ENCODE measurements at regions not wholly inside any gene's neighbourhood (a gene's known extent, or its start where the extent isn't known, plus 50 kb on each side); places are given as distances from the start of the nearest gene placed in this dataset.
"Not testable (repeated sequence)": the region's sequence is repeated elsewhere in the genome, so short reads cannot be mapped to it uniquely, and the experiment has no call there.

GRCh38 chr3:165919284-165919683, 82.1 kb upstream of the BCHE start:
- BruUV-seq (replicated peaks): no TSS peak
- Histone ChIP-seq H3K9me3 (ENCODE audit: low read depth, low read length, poor library complexity, severe bottlenecking) (no peaks in the 10 kb centered on the region), H3K27me3 (replicated peaks; ENCODE audit: insufficient read depth, low read depth, low read length, poor library complexity) (peaks cover 5% of the 10 kb centered on the region), H3K27ac (ENCODE audit: low read depth, low read length, poor library complexity, severe bottlenecking) (no peak overlapping the region), H3K4me3 (ENCODE audit: low read depth, low read length, poor library complexity, severe bottlenecking) (no peak overlapping the region), H3K4me1 (ENCODE audit: insufficient read depth, low read length, poor library complexity, severe bottlenecking) (no peaks in the 10 kb centered on the region), H3K36me3 (ENCODE audit: insufficient read depth, low read length, poor library complexity, severe bottlenecking) (no peaks in the 10 kb centered on the region)
- CTCF ChIA-PET: no interaction called here
- TF ChIP-seq EZH2 (IDR thresholded peaks at IDR 0.05; ENCODE audit: borderline replicate concordance, low read depth, low read length, poor library complexity, severe bottlenecking) (no peak), CTCF (conservative IDR thresholded peaks at IDR 0.05; ENCODE audit: low read depth, low read length) (no peak)
- intact Hi-C loops (cut with micrococcal nuclease; ENCODE audit: unreplicated experiment): no loop called here
- POLR2A ChIA-PET (ENCODE audit: low non-redundant PET): no interaction called here
- peak; percentile 35 for DNase-seq (ENCODE audit: low spot score)

DNA sequence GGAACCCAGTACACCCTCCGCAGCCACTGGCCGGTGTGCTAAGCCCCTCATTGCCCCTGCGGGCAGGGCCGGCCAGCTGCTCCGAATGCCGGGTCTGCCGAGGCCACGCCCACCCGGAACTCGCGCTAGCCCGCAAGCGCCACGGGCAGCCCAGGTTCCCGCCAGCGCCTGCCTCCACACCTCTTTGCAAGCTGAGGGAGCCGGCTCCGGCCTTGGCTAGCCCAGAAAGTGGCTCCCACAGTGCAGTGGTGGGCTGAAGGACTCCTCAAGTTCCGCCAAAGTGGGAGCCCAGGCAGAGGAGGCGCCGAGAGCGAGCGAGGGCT, 81.4 kb upstream of the BCHE start:
- intact Hi-C loops (cut with micrococcal nuclease; ENCODE audit: unreplicated experiment): no loop called here
- Histone ChIP-seq H3K27me3 (replicated peaks; ENCODE audit: insufficient read depth, low read depth, low read length, poor library complexity) (peaks cover 5% of the 10 kb centered on the region), H3K27ac (ENCODE audit: low read depth, low read length, poor library complexity, severe bottlenecking) (no peak overlapping the region), H3K4me1 (ENCODE audit: insufficient read depth, low read length, poor library complexity, severe bottlenecking) (no peaks in the 10 kb centered on the region), H3K9me3 (ENCODE audit: low read depth, low read length, poor library complexity, severe bottlenecking) (no peaks in the 10 kb centered on the region), H3K36me3 (ENCODE audit: insufficient read depth, low read length, poor library complexity, severe bottlenecking) (no peaks in the 10 kb centered on the region), H3K4me3 (ENCODE audit: low read depth, low read length, poor library complexity, severe bottlenecking) (no peak overlapping the region)
- BruUV-seq (replicated peaks): no TSS peak
- ChIA-PET POLR2A (ENCODE audit: low non-redundant PET) (no interaction called here), CTCF (no interaction called here)
- no peak for DNase-seq (ENCODE audit: low spot score)
- no peak for TF ChIP-seq EZH2 (IDR thresholded peaks at IDR 0.05; ENCODE audit: borderline replicate concordance, low read depth, low read length, poor library complexity, severe bottlenecking)
- no peak for TF ChIP-seq CTCF (conservative IDR thresholded peaks at IDR 0.05; ENCODE audit: low read depth, low read length)

GRCh38 chr3:165917938-165918656, 80.9 kb upstream of the BCHE start:
- H3K36me3 ChIP-seq (ENCODE audit: insufficient read depth, low read length, poor library complexity, severe bottlenecking); H3K27ac ChIP-seq (ENCODE audit: low read depth, low read length, poor library complexity, severe bottlenecking); BruUV-seq (replicated peaks); CTCF ChIA-PET; H3K4me3 ChIP-seq (ENCODE audit: low read depth, low read length, poor library complexity, severe bottlenecking); H3K9me3 ChIP-seq (ENCODE audit: low read depth, low read length, poor library complexity, severe bottlenecking); POLR2A ChIA-PET (ENCODE audit: low non-redundant PET); intact Hi-C loops (cut with micrococcal nuclease; ENCODE audit: unreplicated experiment); DNase-seq (ENCODE audit: low spot score); H3K4me1 ChIP-seq (ENCODE audit: insufficient read depth, low read length, poor library complexity, severe bottlenecking); H3K27me3 ChIP-seq (replicated peaks; ENCODE audit: insufficient read depth, low read depth, low read length, poor library complexity): not testable (repeated sequence)

- H3K27ac ChIP-seq (ENCODE audit: low read depth, low read length, poor library complexity, severe bottlenecking); H3K27me3 ChIP-seq (replicated peaks; ENCODE audit: insufficient read depth, low read depth, low read length, poor library complexity); H3K4me1 ChIP-seq (ENCODE audit: insufficient read depth, low read length, poor library complexity, severe bottlenecking); BruUV-seq (replicated peaks); DNase-seq (ENCODE audit: low spot score); H3K4me3 ChIP-seq (ENCODE audit: low read depth, low read length, poor library complexity, severe bottlenecking); H3K36me3 ChIP-seq (ENCODE audit: insufficient read depth, low read length, poor library complexity, severe bottlenecking); intact Hi-C loops (cut with micrococcal nuclease; ENCODE audit: unreplicated experiment); CTCF ChIA-PET; H3K9me3 ChIP-seq (ENCODE audit: low read depth, low read length, poor library complexity, severe bottlenecking); POLR2A ChIA-PET (ENCODE audit: low non-redundant PET): not testable (repeated sequence)
These were observed 77.9 kb upstream of the BCHE start for GRCh38 chr3:165915104-165915503.

All from A673 (cell line).